ENCODE measurements at regions not wholly inside any gene's neighbourhood (a gene's known extent, or its start where the extent isn't known, plus 50 kb on each side); places are given as distances from the start of the nearest gene placed in this dataset.
A peak's percentile ranks its signal among the peaks of the same experiment; 100 is the strongest.
"Not testable (repeated sequence)": the region's sequence is repeated elsewhere in the genome, so short reads cannot be mapped to it uniquely, and the experiment has no call there.

DNA sequence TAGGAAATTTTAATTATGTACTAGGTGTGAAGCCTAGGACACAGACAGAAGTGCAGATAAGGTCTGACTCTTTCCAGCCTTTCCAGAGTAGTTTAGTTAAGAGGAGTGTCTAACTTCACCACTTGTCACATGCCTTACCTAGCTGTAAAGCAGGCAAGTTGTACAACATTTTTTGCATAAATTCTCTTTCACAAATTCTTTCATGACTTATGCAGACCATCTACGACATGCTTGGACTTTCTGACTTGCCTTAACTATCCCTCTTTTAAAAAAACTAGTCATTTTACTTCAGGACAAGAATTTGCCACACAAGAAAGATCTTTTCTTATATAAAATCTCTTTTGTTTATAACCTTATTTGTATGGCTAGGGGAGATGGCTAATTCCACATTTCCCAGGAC lies 1273.6 kb upstream of the SLC39A10 start:
- Histone ChIP-seq H3K9me3 (peaks cover 0 to 39% of the 10 kb centered on the region in 2 donors), H3K27ac (no peak overlapping the region), H3K27me3 (no peaks in the 10 kb centered on the region), H3K4me3 (no peak overlapping the region), H3K4me1 (no peaks in the 10 kb centered on the region), H3K36me3 (no peaks in the 10 kb centered on the region)
- TF ChIP-seq, protein P1, sequence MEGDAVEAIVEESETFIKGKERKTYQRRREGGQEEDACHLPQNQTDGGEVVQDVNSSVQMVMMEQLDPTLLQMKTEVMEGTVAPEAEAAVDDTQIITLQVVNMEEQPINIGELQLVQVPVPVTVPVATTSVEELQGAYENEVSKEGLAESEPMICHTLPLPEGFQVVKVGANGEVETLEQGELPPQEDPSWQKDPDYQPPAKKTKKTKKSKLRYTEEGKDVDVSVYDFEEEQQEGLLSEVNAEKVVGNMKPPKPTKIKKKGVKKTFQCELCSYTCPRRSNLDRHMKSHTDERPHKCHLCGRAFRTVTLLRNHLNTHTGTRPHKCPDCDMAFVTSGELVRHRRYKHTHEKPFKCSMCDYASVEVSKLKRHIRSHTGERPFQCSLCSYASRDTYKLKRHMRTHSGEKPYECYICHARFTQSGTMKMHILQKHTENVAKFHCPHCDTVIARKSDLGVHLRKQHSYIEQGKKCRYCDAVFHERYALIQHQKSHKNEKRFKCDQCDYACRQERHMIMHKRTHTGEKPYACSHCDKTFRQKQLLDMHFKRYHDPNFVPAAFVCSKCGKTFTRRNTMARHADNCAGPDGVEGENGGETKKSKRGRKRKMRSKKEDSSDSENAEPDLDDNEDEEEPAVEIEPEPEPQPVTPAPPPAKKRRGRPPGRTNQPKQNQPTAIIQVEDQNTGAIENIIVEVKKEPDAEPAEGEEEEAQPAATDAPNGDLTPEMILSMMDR (IDR thresholded peaks at IDR 0.05): no peak
- no peak for DNase-seq
- intact Hi-C loops (cut with DNase I): no loop called here
- ATAC-seq: no peak

DNA sequence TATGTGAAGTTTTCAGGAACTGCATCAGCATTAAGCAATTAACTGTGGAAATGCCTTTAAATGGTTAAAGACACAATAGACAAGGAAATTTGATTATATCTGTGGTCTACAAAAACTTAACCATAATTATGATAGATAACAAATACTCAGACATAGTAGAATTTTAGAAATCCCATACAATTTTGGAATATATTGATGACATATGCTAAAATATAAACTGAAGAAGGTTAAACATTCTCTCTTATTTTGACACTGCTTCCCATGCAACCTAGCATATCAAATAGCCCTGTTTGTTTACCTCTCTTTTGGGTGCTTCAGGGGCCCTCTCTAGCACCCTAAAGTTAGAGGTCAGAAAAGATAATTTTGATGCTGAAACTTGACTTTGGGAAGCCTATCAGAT lies 1274.8 kb upstream of the SLC39A10 start:
- TF ChIP-seq, protein P1 (IDR thresholded peaks at IDR 0.05): no peak
- Histone ChIP-seq H3K9me3 (peaks cover 0 to 39% of the 10 kb centered on the region in 2 donors), H3K36me3 (no peaks in the 10 kb centered on the region), H3K27ac (no peak overlapping the region), H3K4me3 (no peak overlapping the region), H3K4me1 (no peaks in the 10 kb centered on the region), H3K27me3 (no peaks in the 10 kb centered on the region)
- DNase-seq (no peak), ATAC-seq (no peak)
- intact Hi-C loops (cut with DNase I): no loop called here

DNA sequence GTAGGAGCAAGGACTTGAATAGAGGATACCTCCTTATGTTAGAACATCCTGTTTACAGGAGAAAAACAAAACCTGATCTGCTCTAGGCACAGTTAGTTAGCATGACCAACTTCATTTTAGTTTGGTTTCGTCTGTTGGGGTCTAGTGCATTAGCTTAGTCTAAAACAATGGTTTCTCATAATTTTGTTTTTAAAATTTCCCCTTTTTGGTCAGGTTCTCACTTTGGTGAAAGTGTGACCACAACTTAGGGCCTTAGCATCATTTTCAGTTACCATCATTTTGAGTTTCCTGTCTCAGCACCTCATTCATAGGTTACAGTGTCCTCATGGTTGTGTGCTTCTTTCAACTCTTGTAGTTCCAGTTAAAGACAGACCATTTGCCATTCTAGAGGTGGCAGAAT lies 1277.0 kb upstream of the SLC39A10 start:
- Histone ChIP-seq H3K4me1 (no peaks in the 10 kb centered on the region), H3K4me3 (no peak overlapping the region), H3K9me3 (peaks cover 0 to 29% of the 10 kb centered on the region in 2 donors), H3K27me3 (no peaks in the 10 kb centered on the region), H3K27ac (no peak overlapping the region), H3K36me3 (no peaks in the 10 kb centered on the region)
- ATAC-seq (no peak), DNase-seq (no peak)
- TF ChIP-seq, protein P1 (IDR thresholded peaks at IDR 0.05): no peak
- intact Hi-C loops (cut with DNase I): no loop called here

GRCh38 chr2:194367390-194367789 lies 1289.6 kb upstream of the SLC39A10 start:
- H3K27me3 ChIP-seq; H3K27ac ChIP-seq; intact Hi-C loops (cut with DNase I); H3K4me1 ChIP-seq; H3K4me3 ChIP-seq; H3K36me3 ChIP-seq; ATAC-seq: not testable (repeated sequence)
- H3K9me3 ChIP-seq: peaks cover 0 to 17% of the 10 kb centered on the region in 2 donors
- DNase-seq: peak in 1 of 4 donors; percentile 15

DNA sequence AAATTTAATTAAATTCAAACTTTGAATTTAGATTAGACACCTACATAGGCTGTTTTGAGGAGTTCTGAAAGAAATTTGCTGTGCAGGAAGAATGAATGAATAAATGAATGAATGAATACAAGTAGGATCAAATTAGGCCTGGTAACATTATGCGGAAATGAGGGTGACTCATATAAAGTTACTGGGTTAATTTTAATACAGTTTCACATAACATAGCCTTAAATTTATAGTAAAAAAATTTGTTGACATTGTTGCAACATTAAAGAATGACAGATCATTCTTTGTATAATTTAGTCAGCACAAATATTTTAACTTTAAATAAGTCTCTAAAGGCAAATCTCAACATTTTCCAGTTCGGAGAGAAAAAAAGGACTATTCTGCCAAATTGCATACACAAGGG lies 1293.1 kb upstream of the SLC39A10 start:
- Histone ChIP-seq H3K4me3 (no peak overlapping the region), H3K27ac (no peak overlapping the region), H3K9me3 (peaks cover 0 to 18% of the 10 kb centered on the region in 2 donors), H3K36me3 (no peaks in the 10 kb centered on the region), H3K4me1 (no peaks in the 10 kb centered on the region), H3K27me3 (no peaks in the 10 kb centered on the region)
- TF ChIP-seq, protein P1 (IDR thresholded peaks at IDR 0.05): no peak
- intact Hi-C loops (cut with DNase I): no loop called here
- ATAC-seq (no peak), DNase-seq (no peak)

DNA sequence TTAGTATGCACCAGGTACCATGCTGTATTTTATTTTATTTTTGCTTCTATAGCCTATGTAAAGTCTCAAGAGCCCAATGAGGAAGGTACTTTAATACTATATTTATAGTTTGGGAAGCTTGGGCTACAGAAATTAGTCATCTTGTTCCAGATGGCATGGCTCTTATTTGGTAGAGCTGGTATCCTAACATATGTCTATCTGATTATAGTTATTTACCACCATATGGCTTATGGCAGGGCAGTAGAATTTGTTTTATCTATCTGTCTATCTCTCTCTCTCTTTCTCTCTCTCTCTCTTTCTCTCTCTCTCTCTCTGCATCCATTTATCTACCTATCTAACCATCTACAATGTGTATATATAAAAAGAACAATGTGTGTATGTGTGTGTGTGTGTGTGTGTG lies 1293.7 kb upstream of the SLC39A10 start:
- Histone ChIP-seq H3K9me3 (peaks cover 0 to 18% of the 10 kb centered on the region in 2 donors), H3K27me3 (no peaks in the 10 kb centered on the region), H3K4me3 (no peak overlapping the region), H3K36me3 (no peaks in the 10 kb centered on the region), H3K27ac (no peak overlapping the region), H3K4me1 (no peaks in the 10 kb centered on the region)
- DNase-seq (no peak), ATAC-seq (no peak)
- TF ChIP-seq, protein P1 (IDR thresholded peaks at IDR 0.05): no peak
- intact Hi-C loops (cut with DNase I): no loop called here

All from left lung (tissue), 4 donors.